Colonic mucosa (tissue), 4 donors: ENCODE measurements at regions not wholly inside any gene's neighbourhood (a gene's known extent, or its start where the extent isn't known, plus 50 kb on each side); places are given as distances from the start of the nearest gene placed in this dataset.

Experiments used
- DNase-seq: peaks from one replicate; pipeline ENCODE4 v3.0.0-alpha.2; 2020
- H3K27ac ChIP-seq: fragments of 200-600 bp; one replicate; pipeline ENCODE4 v1.8.0; 2021
- H3K27me3 ChIP-seq: fragments of 200-600 bp; one replicate; pipeline ENCODE4 v1.8.0; 2021
- H3K36me3 ChIP-seq: fragments of 200-600 bp; one replicate; pipeline ENCODE4 v1.8.0; 2021
- H3K4me1 ChIP-seq: fragments of 200-600 bp; one replicate; pipeline ENCODE4 v1.8.0; 2021; ENCODE audit warnings: mild to moderate bottlenecking
- H3K4me3 ChIP-seq: fragments of 200-600 bp; one replicate; pipeline ENCODE4 v1.8.0; 2021
- H3K9ac ChIP-seq, 2 donors: one replicate each; pipeline ENCODE4 v1.7.0; 2013; ENCODE audit warnings: control low read depth in 2 of 2, low read depth in 2 of 2, low read length in 2 of 2
- H3K9me3 ChIP-seq: fragments of 200-600 bp; one replicate; pipeline ENCODE4 v1.8.0; 2021
- intact Hi-C: fragments of 100-400 bp; cut with DNase I; formaldehyde crosslinking; loops from one replicate; pipeline ENCODE4 v1.14.1; 2022
- TF ChIP-seq, protein P1 (sequence below): fragments of 200-600 bp; IDR thresholded peaks from one replicate; pipeline ENCODE4 v1.8.0; 2022; ENCODE audit warnings: antibody characterized with exemption, mild to moderate bottlenecking
- donor health status: healthy.
- donor health status: DM: no; HTN: no; CAD: no.
- donor health status: DM: no; HTN: no; CAD: no.

DNA sequence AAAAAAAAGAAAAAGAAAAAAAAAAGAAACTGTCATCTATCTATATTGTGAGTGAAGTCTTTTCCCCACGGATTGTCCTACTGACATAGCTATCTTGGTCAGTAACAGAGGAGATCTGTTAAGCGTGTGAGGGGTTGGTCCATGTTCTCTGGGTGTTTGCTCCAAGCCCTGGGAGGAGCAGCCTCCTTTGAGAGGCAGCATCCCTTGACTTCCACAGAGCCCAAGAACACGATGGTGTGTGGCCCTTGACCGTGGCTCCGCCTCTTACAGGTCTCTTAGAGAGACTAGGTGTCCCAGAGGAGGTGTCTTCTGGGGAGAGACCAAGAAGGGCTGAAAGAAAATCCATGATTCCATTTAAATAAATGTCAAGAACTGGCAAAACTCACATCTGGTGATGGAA lies 60.1 kb upstream of the GTSF1L start:
- H3K27ac ChIP-seq, result no peak overlapping the region
- DNase-seq, result no peak
- no peaks in the 10 kb centered on the region for H3K36me3 ChIP-seq
- no peaks in the 10 kb centered on the region for H3K4me1 ChIP-seq
- H3K9ac ChIP-seq, result no peak overlapping the region
- H3K27me3 ChIP-seq, result no peaks in the 10 kb centered on the region
- H3K9me3 ChIP-seq, result no peaks in the 10 kb centered on the region
- intact Hi-C loops, result no loop called here
- TF ChIP-seq, protein P1, sequence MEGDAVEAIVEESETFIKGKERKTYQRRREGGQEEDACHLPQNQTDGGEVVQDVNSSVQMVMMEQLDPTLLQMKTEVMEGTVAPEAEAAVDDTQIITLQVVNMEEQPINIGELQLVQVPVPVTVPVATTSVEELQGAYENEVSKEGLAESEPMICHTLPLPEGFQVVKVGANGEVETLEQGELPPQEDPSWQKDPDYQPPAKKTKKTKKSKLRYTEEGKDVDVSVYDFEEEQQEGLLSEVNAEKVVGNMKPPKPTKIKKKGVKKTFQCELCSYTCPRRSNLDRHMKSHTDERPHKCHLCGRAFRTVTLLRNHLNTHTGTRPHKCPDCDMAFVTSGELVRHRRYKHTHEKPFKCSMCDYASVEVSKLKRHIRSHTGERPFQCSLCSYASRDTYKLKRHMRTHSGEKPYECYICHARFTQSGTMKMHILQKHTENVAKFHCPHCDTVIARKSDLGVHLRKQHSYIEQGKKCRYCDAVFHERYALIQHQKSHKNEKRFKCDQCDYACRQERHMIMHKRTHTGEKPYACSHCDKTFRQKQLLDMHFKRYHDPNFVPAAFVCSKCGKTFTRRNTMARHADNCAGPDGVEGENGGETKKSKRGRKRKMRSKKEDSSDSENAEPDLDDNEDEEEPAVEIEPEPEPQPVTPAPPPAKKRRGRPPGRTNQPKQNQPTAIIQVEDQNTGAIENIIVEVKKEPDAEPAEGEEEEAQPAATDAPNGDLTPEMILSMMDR, result no peak
- no peak overlapping the region for H3K4me3 ChIP-seq

DNA sequence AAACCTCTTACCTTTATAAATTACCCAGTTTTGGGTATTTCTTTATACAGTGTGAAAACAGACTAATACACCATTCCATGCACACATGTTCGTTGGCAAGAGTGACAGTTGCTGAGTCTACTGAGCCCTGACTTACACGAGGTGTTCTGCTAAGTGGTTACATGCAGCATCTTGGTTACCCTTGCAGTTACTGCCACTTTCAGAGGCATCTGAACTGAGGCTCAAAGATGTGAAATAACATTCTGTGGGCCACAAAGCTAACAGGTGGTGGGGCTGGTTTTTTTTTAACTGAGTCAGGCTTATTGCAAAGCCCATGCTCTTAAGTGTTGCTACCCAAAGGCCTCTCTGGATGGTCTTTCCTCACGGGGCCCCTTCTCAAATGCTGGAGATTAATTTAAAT lies 54.4 kb upstream of the GTSF1L start:
- no peak for DNase-seq
- H3K27ac ChIP-seq, result no peak overlapping the region
- no peaks in the 10 kb centered on the region for H3K27me3 ChIP-seq
- no peaks in the 10 kb centered on the region for H3K4me1 ChIP-seq
- intact Hi-C loops, result no loop called here
- H3K9me3 ChIP-seq, result no peaks in the 10 kb centered on the region
- TF ChIP-seq, protein P1, result no peak
- H3K9ac ChIP-seq, result no peak overlapping the region
- no peak overlapping the region for H3K4me3 ChIP-seq
- no peaks in the 10 kb centered on the region for H3K36me3 ChIP-seq

DNA sequence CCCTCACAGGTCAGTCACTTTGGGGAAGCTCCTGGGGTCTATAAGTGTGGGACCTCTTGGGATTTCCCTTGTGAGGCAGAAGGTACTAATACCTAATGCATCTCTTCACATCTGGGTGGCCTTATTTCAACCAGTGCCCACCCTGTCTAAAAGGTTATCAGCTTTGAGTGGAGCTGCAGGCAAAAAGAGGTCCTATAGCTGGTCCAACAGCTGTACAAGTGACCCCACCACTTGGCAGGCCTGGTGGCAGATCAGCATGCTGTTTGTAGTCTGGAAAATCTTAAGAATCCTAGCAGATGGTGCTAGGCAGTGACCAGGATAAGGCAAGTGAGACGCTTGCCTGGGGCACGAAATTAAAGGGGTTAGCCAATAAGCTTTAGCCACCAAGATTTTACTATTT lies 51.6 kb upstream of the GTSF1L start:
- intact Hi-C loops, result no loop called here
- DNase-seq, result no peak
- Histone ChIP-seq H3K27me3 (no peaks in the 10 kb centered on the region), H3K4me1 (no peaks in the 10 kb centered on the region), H3K36me3 (no peaks in the 10 kb centered on the region), H3K9me3 (no peaks in the 10 kb centered on the region), H3K4me3 (no peak overlapping the region), H3K27ac (no peak overlapping the region), H3K9ac (no peak overlapping the region)
- TF ChIP-seq, protein P1, result no peak

DNA sequence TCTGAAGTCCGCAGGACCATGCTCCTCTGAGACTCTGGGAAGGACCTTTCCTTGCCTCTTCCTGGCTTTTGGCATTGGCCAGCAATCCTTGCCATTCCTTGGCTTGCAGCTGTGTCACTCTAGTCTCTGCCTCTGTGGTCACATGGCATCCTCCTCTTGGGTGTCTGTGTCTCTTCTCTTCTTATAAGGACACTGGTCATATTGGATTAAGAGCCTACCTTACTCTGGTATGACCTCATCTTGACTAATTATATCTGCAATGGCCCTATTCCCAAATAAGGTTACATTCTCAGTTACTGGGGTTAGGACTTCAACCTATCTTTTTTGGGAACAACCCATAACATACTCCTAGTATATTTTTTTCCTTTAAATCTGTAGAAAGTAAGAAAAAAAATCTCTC lies 49.9 kb upstream of the GTSF1L start:
- no peaks in the 10 kb centered on the region for H3K9me3 ChIP-seq
- H3K36me3 ChIP-seq, result no peaks in the 10 kb centered on the region
- H3K27ac ChIP-seq, result no peak overlapping the region
- H3K4me1 ChIP-seq, result no peaks in the 10 kb centered on the region
- H3K4me3 ChIP-seq, result no peak overlapping the region
- no peak for DNase-seq
- no peak overlapping the region for H3K9ac ChIP-seq
- H3K27me3 ChIP-seq, result no peaks in the 10 kb centered on the region
- intact Hi-C loops, result no loop called here
- TF ChIP-seq, protein P1, result no peak
